OCI-M1 (cell line): ENCODE measurements at regions not wholly inside any gene's neighbourhood (a gene's known extent, or its start where the extent isn't known, plus 50 kb on each side); places are given as distances from the start of the nearest gene placed in this dataset.
"Not testable (repeated sequence)": the region's sequence is repeated elsewhere in the genome, so short reads cannot be mapped to it uniquely, and the experiment has no call there.

Experiments used
- DNase-seq: peaks from one replicate; lab custom pipeline; 2025; lab: John Stamatoyannopoulos, UW

GRCh38 chr9:3773362-3774060, 247.7 kb upstream of the RFX3 start:
- no peak for DNase-seq

GRCh38 chr9:3769646-3770045, 243.8 kb upstream of the RFX3 start:
- peak; percentile 99 for DNase-seq

GRCh38 chr9:3768712-3769457, 243.1 kb upstream of the RFX3 start:
- DNase-seq, result peak; percentile 100

GRCh38 chr9:3768286-3768685, 242.5 kb upstream of the RFX3 start:
- no peak for DNase-seq

GRCh38 chr9:3762076-3762475, 236.3 kb upstream of the RFX3 start:
- no peak for DNase-seq

GRCh38 chr9:3760031-3760430, 234.2 kb upstream of the RFX3 start:
- no peak for DNase-seq

GRCh38 chr9:3758816-3759576, 233.2 kb upstream of the RFX3 start:
- DNase-seq, result no peak

GRCh38 chr9:3756071-3756470, 230.3 kb upstream of the RFX3 start:
- DNase-seq, result no peak

- DNase-seq, result no peak
Observed at GRCh38 chr9:3751125-3751758, 225.4 kb upstream of the RFX3 start.

- DNase-seq, result no peak
Observed at GRCh38 chr9:3750321-3750720, 224.5 kb upstream of the RFX3 start.

GRCh38 chr9:3746296-3747275, 220.8 kb upstream of the RFX3 start:
- no peak for DNase-seq

- no peak for DNase-seq
Observed at GRCh38 chr9:3743901-3744413, 218.2 kb upstream of the RFX3 start.

GRCh38 chr9:3742586-3742985, 216.8 kb upstream of the RFX3 start:
- no peak for DNase-seq

- DNase-seq, result no peak
Observed at GRCh38 chr9:3741729-3742128, 215.9 kb upstream of the RFX3 start.

GRCh38 chr9:3740690-3741419, 215.1 kb upstream of the RFX3 start:
- DNase-seq, result no peak

GRCh38 chr9:3736161-3736560, 210.4 kb upstream of the RFX3 start:
- DNase-seq, result no peak

- no peak for DNase-seq
Observed at GRCh38 chr9:3735251-3735650, 209.4 kb upstream of the RFX3 start.

GRCh38 chr9:3733527-3734262, 207.9 kb upstream of the RFX3 start:
- not testable (repeated sequence) for DNase-seq

- no peak for DNase-seq
Observed at GRCh38 chr9:3733039-3733408, 207.2 kb upstream of the RFX3 start.
